RCC 7860 (cell line): ENCODE measurements at regions not wholly inside any gene's neighbourhood (a gene's known extent, or its start where the extent isn't known, plus 50 kb on each side); places are given as distances from the start of the nearest gene placed in this dataset.

ENCODE experiments used
- DNase-seq: peaks from one replicate; pipeline ENCODE4 v3.0.0-alpha.2; 2015; ENCODE audit warnings: low spot score
- FAIRE-seq: peaks from 2 replicates; lab custom pipeline; 2012; peaks lifted over from hg19 to GRCh38; lab: Jason Lieb, UNC

- DNase-seq (no peak), FAIRE-seq (no peak)
Measured at GRCh38 chr10:125227546-125227945, 67.2 kb upstream of the CTBP2 start.

- FAIRE-seq (no peak), DNase-seq (no peak)
Measured at GRCh38 chr10:125226823-125227222, 66.5 kb upstream of the CTBP2 start.

- DNase-seq: no peak
- FAIRE-seq: no peak
Measured at GRCh38 chr10:125226005-125226404, 65.6 kb upstream of the CTBP2 start.

- FAIRE-seq: no peak
- no peak for DNase-seq
Measured at GRCh38 chr10:125225051-125225450, 64.7 kb upstream of the CTBP2 start.

GRCh38 chr10:125222515-125223308 is 62.3 kb upstream of the CTBP2 start:
- FAIRE-seq: no peak
- DNase-seq: no peak

GRCh38 chr10:125221716-125222115 is 61.4 kb upstream of the CTBP2 start:
- DNase-seq (no peak), FAIRE-seq (no peak)

- FAIRE-seq (no peak), DNase-seq (no peak)
Measured at GRCh38 chr10:125219776-125220175, 59.4 kb upstream of the CTBP2 start.

GRCh38 chr10:125218967-125219366 is 58.6 kb upstream of the CTBP2 start:
- DNase-seq (no peak), FAIRE-seq (no peak)

- DNase-seq (no peak), FAIRE-seq (no peak)
Measured at GRCh38 chr10:125217990-125218675, 57.8 kb upstream of the CTBP2 start.

- FAIRE-seq (no peak), DNase-seq (no peak)
Measured at GRCh38 chr10:125216861-125217260, 56.5 kb upstream of the CTBP2 start.

GRCh38 chr10:125216309-125216708 is 55.9 kb upstream of the CTBP2 start:
- DNase-seq: no peak
- no peak for FAIRE-seq

GRCh38 chr10:125214283-125214570 is 53.9 kb upstream of the CTBP2 start:
- DNase-seq (no peak), FAIRE-seq (no peak)

- no peak for DNase-seq
- FAIRE-seq: no peak
Measured at GRCh38 chr10:125213541-125214282, 53.3 kb upstream of the CTBP2 start.

- no peak for FAIRE-seq
- no peak for DNase-seq
Measured at GRCh38 chr10:125212150-125212809, 51.9 kb upstream of the CTBP2 start.
